ENCODE measurements at regions not wholly inside any gene's neighbourhood (a gene's known extent, or its start where the extent isn't known, plus 50 kb on each side); places are given as distances from the start of the nearest gene placed in this dataset.

- Histone ChIP-seq H3K9me3 (no peaks in the 10 kb centered on the region), H3K4me1 (ENCODE audit: control insufficient read depth in 1 of 2, extremely low read depth in 1 of 2, insufficient read depth in 2 of 2, low read length in 2 of 2) (no peaks in the 10 kb centered on the region), H3K4me3 (ENCODE audit: control insufficient read depth in 1 of 2, extremely low read depth in 1 of 2, low read length in 1 of 2) (no peak overlapping the region), H3K36me3 (ENCODE audit: control insufficient read depth in 2 of 2, extremely low read depth in 1 of 2, insufficient read depth in 1 of 2, low read length in 1 of 2) (no peaks in the 10 kb centered on the region), H3K27ac (ENCODE audit: low read length) (no peak overlapping the region), H3K27me3 (replicated peaks in 1 of 2; ENCODE audit: control insufficient read depth in 2 of 2, extremely low read depth in 1 of 2, insufficient read depth in 2 of 2, low read length in 1 of 2) (peaks cover 0 to 7% of the 10 kb centered on the region in 2 experiments)
- no peaks in the 10 kb centered on the region for H3K36me3 Mint-ChIP-seq
- peaks cover 0 to 10% (median 0%) of the 10 kb centered on the region in 3 donors for H3K9me3 Mint-ChIP-seq
- H3K4me3 Mint-ChIP-seq: no peak overlapping the region
- CTCF ChIA-PET: no interaction called here
- H3K4me1 Mint-ChIP-seq: no peaks in the 10 kb centered on the region
- DNase-seq: no peak
- no peaks in the 10 kb centered on the region for H3K27me3 Mint-ChIP-seq
- no peak overlapping the region for H3K27ac Mint-ChIP-seq
- 93% methylated on average over 6 of the region's 11 CpGs for WGBS (ENCODE audit: insufficient coverage)
- no peak for ATAC-seq (replicated peaks in 1 of 4)
- POLR2A ChIA-PET: no interaction called here
Measured at GRCh38 chr7:36092221-36092771, 60.8 kb upstream of the EEPD1 start.

GRCh38 chr7:36096460-36097095, 56.5 kb upstream of the EEPD1 start:
- H3K36me3 Mint-ChIP-seq: peaks cover 4% of the 10 kb centered on the region
- H3K4me3 ChIP-seq (ENCODE audit: control insufficient read depth in 1 of 2, extremely low read depth in 1 of 2, low read length in 1 of 2): no peak overlapping the region
- H3K27ac ChIP-seq (ENCODE audit: low read length): no peak overlapping the region
- ChIA-PET CTCF (no interaction called here), POLR2A (no interaction called here)
- H3K36me3 ChIP-seq (ENCODE audit: control insufficient read depth in 2 of 2, extremely low read depth in 1 of 2, insufficient read depth in 1 of 2, low read length in 1 of 2): no peaks in the 10 kb centered on the region
- peaks cover 0 to 7% of the 10 kb centered on the region in 2 experiments for H3K27me3 ChIP-seq (replicated peaks in 1 of 2; ENCODE audit: control insufficient read depth in 2 of 2, extremely low read depth in 1 of 2, insufficient read depth in 2 of 2, low read length in 1 of 2)
- no peaks in the 10 kb centered on the region for H3K4me1 ChIP-seq (ENCODE audit: control insufficient read depth in 1 of 2, extremely low read depth in 1 of 2, insufficient read depth in 2 of 2, low read length in 2 of 2)
- H3K4me3 Mint-ChIP-seq: no peak overlapping the region
- no peaks in the 10 kb centered on the region for H3K9me3 ChIP-seq
- ATAC-seq (replicated peaks in 1 of 4): no peak
- no peak overlapping the region for H3K27ac Mint-ChIP-seq
- WGBS (ENCODE audit: insufficient coverage): 76% methylated on average over 6 of the region's 6 CpGs
- no peak for DNase-seq
- peaks cover 6 to 12% (median 7%) of the 10 kb centered on the region in 3 donors for H3K9me3 Mint-ChIP-seq
- no peaks in the 10 kb centered on the region for H3K27me3 Mint-ChIP-seq
- H3K4me1 Mint-ChIP-seq: no peaks in the 10 kb centered on the region

GRCh38 chr7:36098096-36098495, 55.0 kb upstream of the EEPD1 start:
- H3K27ac ChIP-seq (ENCODE audit: low read length): no peak overlapping the region
- H3K27me3 ChIP-seq (replicated peaks in 1 of 2; ENCODE audit: control insufficient read depth in 2 of 2, extremely low read depth in 1 of 2, insufficient read depth in 2 of 2, low read length in 1 of 2): peaks cover 0 to 7% of the 10 kb centered on the region in 2 experiments
- H3K27me3 Mint-ChIP-seq: no peaks in the 10 kb centered on the region
- peaks cover 6 to 12% (median 7%) of the 10 kb centered on the region in 3 donors for H3K9me3 Mint-ChIP-seq
- H3K36me3 Mint-ChIP-seq: peaks cover 4% of the 10 kb centered on the region
- ChIA-PET POLR2A (no interaction called here), CTCF (interaction anchor here in 1 of 2 donors (0.6 kb wide), 1 partner anchor 124 kb away, joined by 3 read pairs; no protein-coding TSS in a partner anchor)
- no peak overlapping the region for H3K27ac Mint-ChIP-seq
- H3K4me1 Mint-ChIP-seq: no peaks in the 10 kb centered on the region
- no peak for ATAC-seq (replicated peaks in 1 of 4)
- no peak overlapping the region for H3K4me3 Mint-ChIP-seq
- H3K9me3 ChIP-seq: no peaks in the 10 kb centered on the region
- H3K36me3 ChIP-seq (ENCODE audit: control insufficient read depth in 2 of 2, extremely low read depth in 1 of 2, insufficient read depth in 1 of 2, low read length in 1 of 2): no peaks in the 10 kb centered on the region
- H3K4me3 ChIP-seq (ENCODE audit: control insufficient read depth in 1 of 2, extremely low read depth in 1 of 2, low read length in 1 of 2): no peak overlapping the region
- H3K4me1 ChIP-seq (ENCODE audit: control insufficient read depth in 1 of 2, extremely low read depth in 1 of 2, insufficient read depth in 2 of 2, low read length in 2 of 2): no peaks in the 10 kb centered on the region
- DNase-seq: no peak

GRCh38 chr7:36100226-36100625, 52.8 kb upstream of the EEPD1 start:
- CTCF ChIA-PET: no interaction called here

GRCh38 chr7:36100634-36101033, 52.4 kb upstream of the EEPD1 start:
- Histone ChIP-seq H3K36me3 (ENCODE audit: control insufficient read depth in 2 of 2, extremely low read depth in 1 of 2, insufficient read depth in 1 of 2, low read length in 1 of 2) (no peaks in the 10 kb centered on the region), H3K4me1 (ENCODE audit: control insufficient read depth in 1 of 2, extremely low read depth in 1 of 2, insufficient read depth in 2 of 2, low read length in 2 of 2) (no peaks in the 10 kb centered on the region), H3K9me3 (no peaks in the 10 kb centered on the region), H3K27ac (ENCODE audit: low read length) (no peak overlapping the region), H3K27me3 (replicated peaks in 1 of 2; ENCODE audit: control insufficient read depth in 2 of 2, extremely low read depth in 1 of 2, insufficient read depth in 2 of 2, low read length in 1 of 2) (peaks cover 0 to 3% of the 10 kb centered on the region in 2 experiments), H3K4me3 (ENCODE audit: control insufficient read depth in 1 of 2, extremely low read depth in 1 of 2, low read length in 1 of 2) (no peak overlapping the region)
- WGBS (ENCODE audit: insufficient coverage): no CpG with 5 or more reads among the region's 1 CpG
- no peak for DNase-seq
- Mint-ChIP-seq H3K4me3 (no peak overlapping the region), H3K27ac (no peak overlapping the region), H3K9me3 (peaks cover 6 to 12% (median 7%) of the 10 kb centered on the region in 3 donors), H3K36me3 (peaks cover 4% of the 10 kb centered on the region), H3K27me3 (no peaks in the 10 kb centered on the region), H3K4me1 (no peaks in the 10 kb centered on the region)
- ChIA-PET CTCF (no interaction called here), POLR2A (no interaction called here)
- ATAC-seq (replicated peaks in 1 of 4): no peak

More at GRCh38 chr7:36100226-36100625, 52.8 kb upstream of the EEPD1 start:
- H3K4me3 Mint-ChIP-seq: no peak overlapping the region
- Histone ChIP-seq H3K4me3 (ENCODE audit: control insufficient read depth in 1 of 2, extremely low read depth in 1 of 2, low read length in 1 of 2) (no peak overlapping the region), H3K27ac (ENCODE audit: low read length) (no peak overlapping the region), H3K27me3 (replicated peaks in 1 of 2; ENCODE audit: control insufficient read depth in 2 of 2, extremely low read depth in 1 of 2, insufficient read depth in 2 of 2, low read length in 1 of 2) (peaks cover 0 to 3% of the 10 kb centered on the region in 2 experiments), H3K4me1 (ENCODE audit: control insufficient read depth in 1 of 2, extremely low read depth in 1 of 2, insufficient read depth in 2 of 2, low read length in 2 of 2) (no peaks in the 10 kb centered on the region), H3K9me3 (no peaks in the 10 kb centered on the region), H3K36me3 (ENCODE audit: control insufficient read depth in 2 of 2, extremely low read depth in 1 of 2, insufficient read depth in 1 of 2, low read length in 1 of 2) (no peaks in the 10 kb centered on the region)
- DNase-seq: no peak
- POLR2A ChIA-PET: no interaction called here
- H3K9me3 Mint-ChIP-seq: peaks cover 6 to 12% (median 7%) of the 10 kb centered on the region in 3 donors
- H3K4me1 Mint-ChIP-seq: no peaks in the 10 kb centered on the region
- no CpG with 5 or more reads among the region's 2 CpGs for WGBS (ENCODE audit: insufficient coverage)
- ATAC-seq (replicated peaks in 1 of 4): no peak
- H3K27me3 Mint-ChIP-seq: no peaks in the 10 kb centered on the region
- peaks cover 4% of the 10 kb centered on the region for H3K36me3 Mint-ChIP-seq
- no peak overlapping the region for H3K27ac Mint-ChIP-seq
